ENCODE measurements at regions not wholly inside any gene's neighbourhood (a gene's known extent, or its start where the extent isn't known, plus 50 kb on each side); places are given as distances from the start of the nearest gene placed in this dataset.
"Not testable (repeated sequence)": the region's sequence is repeated elsewhere in the genome, so short reads cannot be mapped to it uniquely, and the experiment has no call there.

DNA sequence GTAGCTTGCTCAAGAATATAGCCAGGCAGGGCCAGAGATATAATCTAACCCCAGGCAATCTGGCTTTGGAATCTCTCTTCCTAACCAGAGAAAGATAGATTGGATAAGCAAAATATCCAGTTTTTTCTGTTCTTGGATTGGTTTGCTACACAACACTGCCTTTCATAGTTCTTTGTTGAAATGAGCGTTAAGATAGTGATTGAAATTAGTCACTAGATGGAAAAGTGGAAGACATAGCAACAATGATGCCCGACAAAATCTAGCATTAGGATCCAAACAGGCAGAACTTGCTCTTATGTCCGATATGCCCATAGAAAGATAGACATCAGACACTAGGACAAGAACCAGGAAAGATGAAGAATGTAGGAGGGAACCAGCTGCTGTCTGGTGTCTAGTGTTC lies 77.3 kb upstream of the COL8A1 start:
- Histone ChIP-seq H3K27ac (ENCODE audit: low read length) (no peak overlapping the region), H3K9ac (ENCODE audit: low read length) (no peak overlapping the region), H3K4me3 (ENCODE audit: low read length) (no peak overlapping the region)

GRCh38 chr3:99559196-99559595 lies 79.2 kb upstream of the COL8A1 start:
- Histone ChIP-seq H3K9me3 (ENCODE audit: control insufficient read depth, low read depth, low read length) (no peaks in the 10 kb centered on the region), H3K4me1 (ENCODE audit: control insufficient read depth, low read depth, low read length) (no peaks in the 10 kb centered on the region), H3K9ac (ENCODE audit: low read length) (no peak overlapping the region), H3K36me3 (ENCODE audit: control insufficient read depth, low read depth, low read length) (no peaks in the 10 kb centered on the region), H3K27ac (ENCODE audit: low read length) (no peak overlapping the region), H3K27me3 (ENCODE audit: control insufficient read depth, insufficient read depth, low read length) (no peaks in the 10 kb centered on the region), H3K4me3 (ENCODE audit: low read length) (no peak overlapping the region)

More for the DNA sequence above, 77.3 kb upstream of the COL8A1 start:
- no peaks in the 10 kb centered on the region for H3K9me3 ChIP-seq (ENCODE audit: control insufficient read depth, low read depth, low read length)
- H3K36me3 ChIP-seq (ENCODE audit: control insufficient read depth, low read depth, low read length): no peaks in the 10 kb centered on the region
- no peaks in the 10 kb centered on the region for H3K27me3 ChIP-seq (ENCODE audit: control insufficient read depth, insufficient read depth, low read length)
- no peaks in the 10 kb centered on the region for H3K4me1 ChIP-seq (ENCODE audit: control insufficient read depth, low read depth, low read length)

DNA sequence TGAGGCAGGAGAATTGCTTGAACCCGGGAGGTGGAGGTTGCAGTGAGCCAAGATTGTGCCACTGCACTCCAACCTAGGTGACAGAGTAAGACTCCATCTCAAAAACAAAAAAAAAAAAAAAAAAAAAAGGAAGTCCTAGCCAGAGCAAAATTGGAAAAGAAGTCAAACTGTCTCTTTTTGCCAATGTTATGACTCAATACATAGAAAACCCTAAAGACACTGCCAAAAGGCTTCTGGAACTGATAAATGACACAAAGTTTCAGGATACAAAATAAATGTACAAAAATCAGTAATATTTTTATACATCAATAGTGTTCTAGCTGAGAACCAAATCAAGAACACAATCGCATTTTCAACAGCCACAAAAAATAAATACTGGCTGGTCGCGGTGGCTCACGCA lies 82.5 kb upstream of the COL8A1 start:
- H3K9me3 ChIP-seq (ENCODE audit: control insufficient read depth, low read depth, low read length); H3K27ac ChIP-seq (ENCODE audit: low read length); H3K27me3 ChIP-seq (ENCODE audit: control insufficient read depth, insufficient read depth, low read length); H3K36me3 ChIP-seq (ENCODE audit: control insufficient read depth, low read depth, low read length); H3K4me3 ChIP-seq (ENCODE audit: low read length); H3K4me1 ChIP-seq (ENCODE audit: control insufficient read depth, low read depth, low read length); H3K9ac ChIP-seq (ENCODE audit: low read length): not testable (repeated sequence)

DNA sequence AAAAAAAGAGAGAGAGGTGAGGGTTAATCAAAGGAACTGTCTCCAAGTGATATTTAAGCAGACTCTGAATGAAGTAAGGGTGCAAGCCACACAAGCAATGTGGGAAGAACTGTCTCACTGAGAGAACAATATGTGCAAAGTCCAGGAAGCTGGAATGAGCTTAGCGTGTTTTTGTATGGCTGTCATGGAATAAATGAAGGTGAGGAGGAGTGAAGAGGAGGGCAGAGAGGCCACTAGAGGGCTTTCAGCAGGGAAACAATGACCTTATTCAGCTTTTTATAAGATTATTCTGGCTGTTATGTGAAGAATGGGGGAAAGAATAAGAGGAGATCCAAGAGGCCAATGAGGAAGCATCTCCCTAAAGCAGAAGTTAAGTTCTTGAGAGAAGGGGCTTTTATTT lies 86.9 kb upstream of the COL8A1 start:
- Histone ChIP-seq H3K4me3 (ENCODE audit: low read length) (no peak overlapping the region), H3K9me3 (ENCODE audit: control insufficient read depth, low read depth, low read length) (no peaks in the 10 kb centered on the region)

GRCh38 chr3:99549957-99550603 lies 88.3 kb upstream of the COL8A1 start:
- no peak overlapping the region for H3K27ac ChIP-seq (ENCODE audit: low read length)
- H3K4me1 ChIP-seq (ENCODE audit: control insufficient read depth, low read depth, low read length): no peaks in the 10 kb centered on the region
- H3K4me3 ChIP-seq (ENCODE audit: low read length): no peak overlapping the region
- no peaks in the 10 kb centered on the region for H3K9me3 ChIP-seq (ENCODE audit: control insufficient read depth, low read depth, low read length)
- no peaks in the 10 kb centered on the region for H3K36me3 ChIP-seq (ENCODE audit: control insufficient read depth, low read depth, low read length)
- no peaks in the 10 kb centered on the region for H3K27me3 ChIP-seq (ENCODE audit: control insufficient read depth, insufficient read depth, low read length)
- H3K9ac ChIP-seq (ENCODE audit: low read length): no peak overlapping the region

More for the DNA sequence above, 86.9 kb upstream of the COL8A1 start:
- no peak overlapping the region for H3K27ac ChIP-seq (ENCODE audit: low read length)
- H3K4me1 ChIP-seq (ENCODE audit: control insufficient read depth, low read depth, low read length): no peaks in the 10 kb centered on the region
- no peaks in the 10 kb centered on the region for H3K36me3 ChIP-seq (ENCODE audit: control insufficient read depth, low read depth, low read length)
- no peaks in the 10 kb centered on the region for H3K27me3 ChIP-seq (ENCODE audit: control insufficient read depth, insufficient read depth, low read length)
- no peak overlapping the region for H3K9ac ChIP-seq (ENCODE audit: low read length)

DNA sequence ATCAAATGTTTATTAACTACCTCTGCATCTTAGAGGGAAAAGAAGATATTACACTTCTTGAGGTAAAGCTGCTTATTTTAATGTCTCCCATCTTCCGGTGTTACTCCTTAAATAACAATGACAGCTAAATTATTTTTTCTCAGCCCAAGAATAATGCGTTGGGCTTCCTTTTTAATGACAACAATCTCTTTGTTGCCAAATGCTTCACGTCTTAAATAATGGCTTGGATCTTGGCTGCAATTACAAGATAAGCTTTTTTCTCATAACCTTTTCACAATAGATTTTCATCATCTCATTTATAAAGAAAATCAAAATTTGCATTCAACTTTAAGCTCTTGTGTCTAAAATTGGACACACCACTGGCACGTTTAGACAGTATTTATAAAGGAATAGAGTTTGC lies 89.2 kb upstream of the COL8A1 start:
- H3K4me1 ChIP-seq (ENCODE audit: control insufficient read depth, low read depth, low read length): no peaks in the 10 kb centered on the region
- H3K9ac ChIP-seq (ENCODE audit: low read length): no peak overlapping the region
- H3K27ac ChIP-seq (ENCODE audit: low read length): no peak overlapping the region
- H3K36me3 ChIP-seq (ENCODE audit: control insufficient read depth, low read depth, low read length): no peaks in the 10 kb centered on the region
- H3K4me3 ChIP-seq (ENCODE audit: low read length): no peak overlapping the region
- no peaks in the 10 kb centered on the region for H3K27me3 ChIP-seq (ENCODE audit: control insufficient read depth, insufficient read depth, low read length)
- H3K9me3 ChIP-seq (ENCODE audit: control insufficient read depth, low read depth, low read length): no peaks in the 10 kb centered on the region

GRCh38 chr3:99548674-99549073 lies 89.7 kb upstream of the COL8A1 start:
- no peaks in the 10 kb centered on the region for H3K27me3 ChIP-seq (ENCODE audit: control insufficient read depth, insufficient read depth, low read length)
- no peak overlapping the region for H3K27ac ChIP-seq (ENCODE audit: low read length)
- no peaks in the 10 kb centered on the region for H3K36me3 ChIP-seq (ENCODE audit: control insufficient read depth, low read depth, low read length)
- no peaks in the 10 kb centered on the region for H3K4me1 ChIP-seq (ENCODE audit: control insufficient read depth, low read depth, low read length)
- H3K9me3 ChIP-seq (ENCODE audit: control insufficient read depth, low read depth, low read length): no peaks in the 10 kb centered on the region
- no peak overlapping the region for H3K9ac ChIP-seq (ENCODE audit: low read length)
- no peak overlapping the region for H3K4me3 ChIP-seq (ENCODE audit: low read length)

DNA sequence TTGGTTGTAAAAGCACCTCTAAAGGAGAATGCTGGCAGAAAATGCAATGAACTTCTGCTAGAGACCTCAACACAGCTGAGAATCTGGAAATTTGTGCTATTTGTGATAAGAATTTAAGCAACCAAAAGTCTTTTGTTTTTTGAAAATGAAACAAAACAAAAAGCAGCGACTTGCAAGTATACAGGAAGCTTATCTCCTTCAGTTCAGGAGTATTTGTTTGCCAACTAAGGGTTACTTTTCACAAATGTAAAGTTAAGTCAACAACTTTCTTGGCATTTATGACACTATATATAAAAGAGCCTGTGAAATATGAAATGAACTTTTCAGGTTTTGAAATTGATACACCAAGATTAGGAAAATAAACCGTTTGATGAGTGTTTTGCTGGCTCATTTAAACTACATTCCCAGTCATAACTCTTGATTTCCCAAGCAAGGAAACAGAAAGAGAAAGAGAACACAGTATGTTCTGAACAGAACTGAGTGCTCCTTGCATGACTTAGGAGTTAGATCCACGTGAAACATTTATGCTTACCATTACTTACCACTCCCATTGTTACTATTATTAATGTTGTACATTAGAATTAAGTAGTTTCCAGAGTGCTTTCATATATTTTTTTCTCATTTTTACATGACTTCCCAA lies 92.3 kb upstream of the COL8A1 start:
- no peaks in the 10 kb centered on the region for H3K4me1 ChIP-seq (ENCODE audit: control insufficient read depth, low read depth, low read length)
- no peaks in the 10 kb centered on the region for H3K27me3 ChIP-seq (ENCODE audit: control insufficient read depth, insufficient read depth, low read length)
- H3K27ac ChIP-seq (ENCODE audit: low read length): no peak overlapping the region
- H3K9ac ChIP-seq (ENCODE audit: low read length): no peak overlapping the region
- no peak overlapping the region for H3K4me3 ChIP-seq (ENCODE audit: low read length)
- no peaks in the 10 kb centered on the region for H3K36me3 ChIP-seq (ENCODE audit: control insufficient read depth, low read depth, low read length)
- H3K9me3 ChIP-seq (ENCODE audit: control insufficient read depth, low read depth, low read length): no peaks in the 10 kb centered on the region

DNA sequence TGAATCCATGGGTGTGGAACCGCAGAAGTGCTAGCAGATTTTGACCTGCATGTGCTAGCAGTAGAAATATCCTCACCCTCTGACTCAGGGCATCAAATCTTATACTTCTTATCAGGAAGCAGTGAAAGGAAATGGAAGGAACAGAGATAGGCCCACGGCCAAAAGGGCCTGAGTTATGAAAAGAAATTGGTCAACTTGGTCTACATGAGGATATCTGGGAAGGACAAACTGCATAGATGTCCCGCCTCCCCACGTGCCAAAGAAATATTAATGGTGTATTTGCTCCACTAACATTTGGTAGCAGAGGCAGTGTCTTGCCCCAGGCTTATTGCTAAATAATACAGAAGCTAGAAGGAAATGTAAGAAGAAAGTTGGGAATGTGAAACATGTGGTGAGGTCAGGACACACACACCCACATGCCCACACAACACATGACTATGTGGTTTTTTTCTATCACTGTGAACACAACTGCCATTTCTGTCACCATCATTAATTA lies 93.6 kb upstream of the COL8A1 start:
- Histone ChIP-seq H3K27me3 (ENCODE audit: control insufficient read depth, insufficient read depth, low read length) (no peaks in the 10 kb centered on the region), H3K4me3 (ENCODE audit: low read length) (no peak overlapping the region), H3K9ac (ENCODE audit: low read length) (no peak overlapping the region), H3K4me1 (ENCODE audit: control insufficient read depth, low read depth, low read length) (no peaks in the 10 kb centered on the region), H3K36me3 (ENCODE audit: control insufficient read depth, low read depth, low read length) (no peaks in the 10 kb centered on the region), H3K9me3 (ENCODE audit: control insufficient read depth, low read depth, low read length) (no peaks in the 10 kb centered on the region), H3K27ac (ENCODE audit: low read length) (no peak overlapping the region)

DNA sequence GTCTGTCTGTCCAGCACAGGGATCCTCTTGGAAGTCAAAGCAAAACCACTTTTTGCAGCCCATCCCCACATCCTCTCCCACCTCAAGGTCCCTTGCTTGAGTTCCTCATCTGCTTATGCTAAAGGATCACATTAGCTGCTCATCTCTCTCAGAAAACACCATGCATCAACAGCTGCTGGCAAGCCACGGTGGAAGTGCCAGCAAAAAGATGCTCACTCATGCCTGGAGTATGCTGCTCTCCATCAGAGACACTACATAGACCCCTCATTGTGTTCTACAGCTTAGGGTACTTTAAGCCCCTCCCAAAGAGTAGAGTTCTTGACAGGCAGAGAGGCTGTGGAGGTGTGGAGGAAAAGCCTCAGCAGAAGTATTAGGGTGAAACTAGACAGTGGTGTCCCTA lies 94.6 kb upstream of the COL8A1 start:
- Histone ChIP-seq H3K36me3 (ENCODE audit: control insufficient read depth, low read depth, low read length) (no peaks in the 10 kb centered on the region), H3K4me3 (ENCODE audit: low read length) (no peak overlapping the region), H3K4me1 (ENCODE audit: control insufficient read depth, low read depth, low read length) (no peaks in the 10 kb centered on the region), H3K27me3 (ENCODE audit: control insufficient read depth, insufficient read depth, low read length) (no peaks in the 10 kb centered on the region), H3K27ac (ENCODE audit: low read length) (no peak overlapping the region), H3K9ac (ENCODE audit: low read length) (no peak overlapping the region), H3K9me3 (ENCODE audit: control insufficient read depth, low read depth, low read length) (no peaks in the 10 kb centered on the region)

GRCh38 chr3:99542767-99543518 lies 95.5 kb upstream of the COL8A1 start:
- Histone ChIP-seq H3K36me3 (ENCODE audit: control insufficient read depth, low read depth, low read length) (no peaks in the 10 kb centered on the region), H3K27me3 (ENCODE audit: control insufficient read depth, insufficient read depth, low read length) (no peaks in the 10 kb centered on the region), H3K9me3 (ENCODE audit: control insufficient read depth, low read depth, low read length) (no peaks in the 10 kb centered on the region), H3K9ac (ENCODE audit: low read length) (no peak overlapping the region), H3K4me1 (ENCODE audit: control insufficient read depth, low read depth, low read length) (no peaks in the 10 kb centered on the region), H3K4me3 (ENCODE audit: low read length) (no peak overlapping the region), H3K27ac (ENCODE audit: low read length) (no peak overlapping the region)

Data from iPS-18a (cell line).